Sigmoid colon (tissue), 6 donors: ENCODE measurements at regions not wholly inside any gene's neighbourhood (a gene's known extent, or its start where the extent isn't known, plus 50 kb on each side); places are given as distances from the start of the nearest gene placed in this dataset.

ENCODE experiments used
- DNase-seq: peaks from one replicate; pipeline ENCODE4 v3.0.0-alpha.2; 2019
- H3K27ac ChIP-seq, 4 donors: fragments of 200-600 bp; sonication (generic); one replicate each; pipeline ENCODE4 v1.5.1; 2016 to 2019; ENCODE audit warnings: mild to moderate bottlenecking in 1 of 4
- H3K27me3 ChIP-seq, 3 donors: fragments of 200-600 bp; sonication (generic); one replicate each; pipeline ENCODE4 v1.5.1; 2019; ENCODE audit warnings: mild to moderate bottlenecking in 1 of 3
- H3K36me3 ChIP-seq, 4 donors: fragments of 200-600 bp; sonication (generic); one replicate each; pipeline ENCODE4 v1.5.1; 2016 to 2019
- H3K4me1 ChIP-seq, 4 donors: fragments of 200-600 bp; sonication (generic); one replicate each; pipeline ENCODE4 v1.5.1; 2017 to 2019
- H3K4me3 ChIP-seq, 4 donors: fragments of 200-600 bp; sonication (generic); one replicate each; pipeline ENCODE4 v1.5.1; 2017 to 2019; ENCODE audit warnings: mild to moderate bottlenecking in 2 of 4, moderate library complexity in 1 of 4
- H3K9me3 ChIP-seq, 4 donors: fragments of 200-600 bp in 3 of 4; sonication (generic) in 3 of 4; one replicate each; pipeline versions ENCODE4 v1.5.1 to v1.6.1; 2013 to 2019
- CTCF ChIP-seq, 4 experiments: fragments of 450-650 bp in 3 of 4; fragments of 200-600 bp in 1 of 4; IDR thresholded peaks; one replicate each; pipeline ENCODE4 v1.5.1; 2016 to 2019; ENCODE audit warnings: antibody characterized with exemption in 4 of 4, mild to moderate bottlenecking in 3 of 4, moderate library complexity in 2 of 4
- EP300 ChIP-seq, 4 donors: sonication (generic); formaldehyde crosslinking; IDR thresholded peaks; one replicate each; pipeline ENCODE4 v1.6.1; 2017; ENCODE audit warnings: antibody characterized with exemption in 4 of 4
- POLR2A ChIP-seq, 2 donors: fragments of 450-650 bp; IDR thresholded peaks; one replicate each; pipeline ENCODE4 v1.6.1; 2016; ENCODE audit warnings: antibody characterized with exemption in 2 of 2, mild to moderate bottlenecking in 2 of 2, moderate library complexity in 2 of 2
- POLR2AphosphoS5 ChIP-seq, 4 donors: sonication (generic); formaldehyde crosslinking; IDR thresholded peaks; one replicate each; pipeline ENCODE4 v1.6.1; 2017; ENCODE audit warnings: antibody characterized with exemption in 4 of 4
- WGBS, 2 donors: extraction: QIAGEN DNeasy Blood & Tissue Kit; methylation state at CpG; one replicate each; pipeline ENCODE4 v1.1.7; 2013; 5-methylcytosine and 5-hydroxymethylcytosine counted together
- intact Hi-C: fragments of 100-400 bp; cut with DNase I; formaldehyde crosslinking; loops from one replicate; pipeline ENCODE4 v1.15.1; 2023
- donor health status: healthy with polysubstance abuse.
- donor health status: healthy.

- Histone ChIP-seq H3K36me3 (no peaks in the 10 kb centered on the region), H3K27ac (no peak overlapping the region), H3K9me3 (no peaks in the 10 kb centered on the region), H3K27me3 (no peaks in the 10 kb centered on the region), H3K4me3 (no peak overlapping the region), H3K4me1 (no peaks in the 10 kb centered on the region)
- TF ChIP-seq CTCF (IDR thresholded peaks at IDR 0.05) (no peak), EP300 (IDR thresholded peaks at IDR 0.05) (no peak), POLR2A (IDR thresholded peaks at IDR 0.05) (no peak), POLR2AphosphoS5 (IDR thresholded peaks at IDR 0.05) (no peak)
- intact Hi-C loops, result no loop called here
- no peak for DNase-seq
Measured at GRCh38 chr3:110533089-110533488, 538.5 kb upstream of the NECTIN3 start.

- DNase-seq, result no peak
- intact Hi-C loops, result no loop called here
- WGBS, 2 donors, result 67 to 70% methylated on average over 3 of the region's 3 CpGs
Measured at GRCh38 chr3:110542552-110543150, 529.0 kb upstream of the NECTIN3 start.

GRCh38 chr3:110544730-110545129, 526.9 kb upstream of the NECTIN3 start:
- Histone ChIP-seq H3K9me3 (no peaks in the 10 kb centered on the region), H3K27me3 (no peaks in the 10 kb centered on the region), H3K27ac (no peak overlapping the region), H3K4me1 (no peaks in the 10 kb centered on the region), H3K4me3 (no peak overlapping the region), H3K36me3 (no peaks in the 10 kb centered on the region)
- WGBS, 2 donors, result 95 to 98% methylated on average over 1 of the region's 1 CpG
- no peak for DNase-seq
- no peak for TF ChIP-seq EP300 (IDR thresholded peaks at IDR 0.05)
- TF ChIP-seq POLR2AphosphoS5 (IDR thresholded peaks at IDR 0.05), result no peak
- TF ChIP-seq CTCF (IDR thresholded peaks at IDR 0.05), result no peak
- no peak for TF ChIP-seq POLR2A (IDR thresholded peaks at IDR 0.05)
- intact Hi-C loops, result no loop called here

More at GRCh38 chr3:110542552-110543150, 529.0 kb upstream of the NECTIN3 start:
- Histone ChIP-seq H3K27ac (no peak overlapping the region), H3K27me3 (no peaks in the 10 kb centered on the region), H3K4me3 (no peak overlapping the region), H3K36me3 (no peaks in the 10 kb centered on the region), H3K4me1 (no peaks in the 10 kb centered on the region), H3K9me3 (no peaks in the 10 kb centered on the region)
- TF ChIP-seq POLR2A (IDR thresholded peaks at IDR 0.05), result no peak

- Histone ChIP-seq H3K4me3 (no peak overlapping the region), H3K9me3 (no peaks in the 10 kb centered on the region), H3K36me3 (no peaks in the 10 kb centered on the region), H3K4me1 (no peaks in the 10 kb centered on the region), H3K27me3 (no peaks in the 10 kb centered on the region), H3K27ac (no peak overlapping the region)
- no peak for DNase-seq
- intact Hi-C loops, result no loop called here
- TF ChIP-seq EP300 (IDR thresholded peaks at IDR 0.05), result no peak
- no peak for TF ChIP-seq POLR2A (IDR thresholded peaks at IDR 0.05)
- TF ChIP-seq CTCF (IDR thresholded peaks at IDR 0.05), result no peak
- TF ChIP-seq POLR2AphosphoS5 (IDR thresholded peaks at IDR 0.05), result no peak
- 65 to 84% methylated on average over 5 of the region's 5 CpGs for WGBS, 2 donors
Measured at GRCh38 chr3:110550511-110550910, 521.1 kb upstream of the NECTIN3 start.

GRCh38 chr3:110562621-110563020, 509.0 kb upstream of the NECTIN3 start:
- H3K4me1 ChIP-seq, result no peaks in the 10 kb centered on the region
- DNase-seq, result no peak
- intact Hi-C loops, result no loop called here
- no peaks in the 10 kb centered on the region for H3K36me3 ChIP-seq
- no peak overlapping the region for H3K4me3 ChIP-seq
- H3K27ac ChIP-seq, result no peak overlapping the region
- H3K9me3 ChIP-seq, result peaks cover 0 to 11% (median under 1%) of the 10 kb centered on the region in 4 donors
- WGBS, 2 donors, result 91 to 94% methylated on average over 1 of the region's 1 CpG
- H3K27me3 ChIP-seq, result no peaks in the 10 kb centered on the region
- no peak for TF ChIP-seq CTCF (IDR thresholded peaks at IDR 0.05)
- no peak for TF ChIP-seq EP300 (IDR thresholded peaks at IDR 0.05)
- TF ChIP-seq POLR2AphosphoS5 (IDR thresholded peaks at IDR 0.05), result no peak
- no peak for TF ChIP-seq POLR2A (IDR thresholded peaks at IDR 0.05)
